Spleen (tissue), 7 donors: ENCODE measurements at regions not wholly inside any gene's neighbourhood (a gene's known extent, or its start where the extent isn't known, plus 50 kb on each side); places are given as distances from the start of the nearest gene placed in this dataset.

Source experiments
- POLR2A ChIP-seq, 3 donors: fragments of 450-650 bp; IDR thresholded peaks; one replicate each; pipeline ENCODE4 v1.5.1; 2017; ENCODE audit warnings: antibody characterized with exemption in 3 of 3, mild to moderate bottlenecking in 1 of 3
- TF ChIP-seq, protein P1 (sequence below), 11 experiments: fragments of 200-600 bp in 7 of 11; fragments of 450-650 bp in 4 of 11; sonication (generic) in 4 of 11; IDR thresholded peaks in 8 of 11; conservative IDR thresholded peaks in 3 of 11; 1 replicate in 7 of 11; 2 replicates in 4 of 11; pipeline versions ENCODE4 v1.4.0 to v1.8.0; 2016 to 2021; ENCODE audit warnings: antibody characterized with exemption in 11 of 11, inconsistent platforms in 4 of 11, mild to moderate bottlenecking in 1 of 11
- donor health status: DM: no; HTN: no; CAD: no; lungs with moderate emphysema.
- donor health status: DM: no; HTN: no; CAD: no.
- donor health status: DM: no; HTN: no; CAD: no.

DNA sequence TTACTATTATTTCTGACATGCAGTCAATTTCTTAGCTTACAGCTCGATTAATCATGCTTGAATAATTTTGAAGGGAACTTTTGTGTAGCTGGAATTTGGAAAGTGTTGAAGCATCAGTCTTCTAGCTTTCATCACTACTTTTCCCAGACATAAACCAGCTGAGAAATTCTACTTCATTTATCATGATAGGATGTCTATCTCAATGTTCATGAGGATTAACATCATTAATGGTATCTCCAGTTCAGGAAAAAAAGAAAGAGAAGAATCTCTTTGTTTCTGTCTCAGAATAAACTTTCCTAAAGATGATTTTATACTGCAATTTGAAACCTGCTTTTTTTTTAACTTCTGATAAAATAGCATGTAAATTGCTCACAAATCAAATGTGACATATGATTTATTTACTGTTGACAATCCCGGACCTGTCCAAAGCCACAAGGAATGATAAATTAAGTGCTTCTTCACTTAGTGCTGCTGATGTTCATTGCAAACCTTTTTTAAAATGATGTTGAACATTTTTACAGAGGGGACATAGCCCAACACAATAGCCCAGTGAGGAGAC lies 412.1 kb upstream of the CLINT1 start:
- TF ChIP-seq POLR2A (IDR thresholded peaks at IDR 0.05), result no peak
- TF ChIP-seq, protein P1, sequence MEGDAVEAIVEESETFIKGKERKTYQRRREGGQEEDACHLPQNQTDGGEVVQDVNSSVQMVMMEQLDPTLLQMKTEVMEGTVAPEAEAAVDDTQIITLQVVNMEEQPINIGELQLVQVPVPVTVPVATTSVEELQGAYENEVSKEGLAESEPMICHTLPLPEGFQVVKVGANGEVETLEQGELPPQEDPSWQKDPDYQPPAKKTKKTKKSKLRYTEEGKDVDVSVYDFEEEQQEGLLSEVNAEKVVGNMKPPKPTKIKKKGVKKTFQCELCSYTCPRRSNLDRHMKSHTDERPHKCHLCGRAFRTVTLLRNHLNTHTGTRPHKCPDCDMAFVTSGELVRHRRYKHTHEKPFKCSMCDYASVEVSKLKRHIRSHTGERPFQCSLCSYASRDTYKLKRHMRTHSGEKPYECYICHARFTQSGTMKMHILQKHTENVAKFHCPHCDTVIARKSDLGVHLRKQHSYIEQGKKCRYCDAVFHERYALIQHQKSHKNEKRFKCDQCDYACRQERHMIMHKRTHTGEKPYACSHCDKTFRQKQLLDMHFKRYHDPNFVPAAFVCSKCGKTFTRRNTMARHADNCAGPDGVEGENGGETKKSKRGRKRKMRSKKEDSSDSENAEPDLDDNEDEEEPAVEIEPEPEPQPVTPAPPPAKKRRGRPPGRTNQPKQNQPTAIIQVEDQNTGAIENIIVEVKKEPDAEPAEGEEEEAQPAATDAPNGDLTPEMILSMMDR (IDR thresholded peaks at IDR 0.05 in 8 of 11, conservative IDR thresholded peaks at IDR 0.05 in 3 of 11), result no peak
